ENCODE measurements at regions not wholly inside any gene's neighbourhood (a gene's known extent, or its start where the extent isn't known, plus 50 kb on each side); places are given as distances from the start of the nearest gene placed in this dataset.

DNA sequence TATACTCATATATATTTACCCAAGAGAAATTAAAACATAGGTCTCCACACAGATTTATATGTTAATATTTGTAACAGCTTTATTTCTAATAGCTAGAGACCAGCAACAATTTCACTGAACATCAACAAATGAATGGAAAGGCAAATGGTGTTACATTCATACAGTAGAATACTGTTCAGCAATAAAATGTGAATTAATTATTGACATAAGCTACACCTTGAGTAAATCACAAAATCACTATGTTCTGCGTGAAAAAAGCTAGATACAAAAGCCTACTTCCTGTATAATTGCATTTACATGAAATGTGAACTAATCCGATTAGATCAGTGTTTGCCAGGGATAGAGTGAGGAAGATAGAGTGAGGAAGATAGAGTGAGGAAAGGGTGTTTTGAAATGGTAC lies 945.7 kb downstream of the SQOR start:
- Histone ChIP-seq H3K79me2 (ENCODE audit: low read length) (no peaks in the 10 kb centered on the region), H3K4me1 (ENCODE audit: low read length) (no peaks in the 10 kb centered on the region), H3K4me2 (ENCODE audit: low read depth, low read length) (no peak overlapping the region), H3K9me2 (replicated peaks; ENCODE audit: insufficient read depth, low read length) (no peaks in the 10 kb centered on the region), H3K9ac (ENCODE audit: low read length) (no peak overlapping the region), H3K4me3 (ENCODE audit: low read length) (no peak overlapping the region), H2AFZ (ENCODE audit: low read length) (no peak overlapping the region), H3K36me3 (replicated peaks; ENCODE audit: insufficient read depth, low read length) (no peaks in the 10 kb centered on the region), H4K20me1 (ENCODE audit: insufficient read depth, low read length) (no peaks in the 10 kb centered on the region), H3K27me3 (replicated peaks; ENCODE audit: insufficient read depth, low read length) (no peaks in the 10 kb centered on the region), H3K27ac (ENCODE audit: low read length) (no peak overlapping the region), H3F3A (ENCODE audit: insufficient read depth, low read length) (no peaks in the 10 kb centered on the region), H3K9me3 (replicated peaks; ENCODE audit: insufficient read depth, low read length) (no peaks in the 10 kb centered on the region)
- TF ChIP-seq EZH2phosphoT487 (IDR thresholded peaks at IDR 0.05; ENCODE audit: low read length) (no peak), EZH2 (optimal IDR thresholded peaks at IDR 0.05; ENCODE audit: low read depth, low read length) (no peak)
- TF ChIP-seq, protein P1, sequence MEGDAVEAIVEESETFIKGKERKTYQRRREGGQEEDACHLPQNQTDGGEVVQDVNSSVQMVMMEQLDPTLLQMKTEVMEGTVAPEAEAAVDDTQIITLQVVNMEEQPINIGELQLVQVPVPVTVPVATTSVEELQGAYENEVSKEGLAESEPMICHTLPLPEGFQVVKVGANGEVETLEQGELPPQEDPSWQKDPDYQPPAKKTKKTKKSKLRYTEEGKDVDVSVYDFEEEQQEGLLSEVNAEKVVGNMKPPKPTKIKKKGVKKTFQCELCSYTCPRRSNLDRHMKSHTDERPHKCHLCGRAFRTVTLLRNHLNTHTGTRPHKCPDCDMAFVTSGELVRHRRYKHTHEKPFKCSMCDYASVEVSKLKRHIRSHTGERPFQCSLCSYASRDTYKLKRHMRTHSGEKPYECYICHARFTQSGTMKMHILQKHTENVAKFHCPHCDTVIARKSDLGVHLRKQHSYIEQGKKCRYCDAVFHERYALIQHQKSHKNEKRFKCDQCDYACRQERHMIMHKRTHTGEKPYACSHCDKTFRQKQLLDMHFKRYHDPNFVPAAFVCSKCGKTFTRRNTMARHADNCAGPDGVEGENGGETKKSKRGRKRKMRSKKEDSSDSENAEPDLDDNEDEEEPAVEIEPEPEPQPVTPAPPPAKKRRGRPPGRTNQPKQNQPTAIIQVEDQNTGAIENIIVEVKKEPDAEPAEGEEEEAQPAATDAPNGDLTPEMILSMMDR (IDR thresholded peaks at IDR 0.05; ENCODE audit: low read length) = no peak
- DNase-seq = no peak

DNA sequence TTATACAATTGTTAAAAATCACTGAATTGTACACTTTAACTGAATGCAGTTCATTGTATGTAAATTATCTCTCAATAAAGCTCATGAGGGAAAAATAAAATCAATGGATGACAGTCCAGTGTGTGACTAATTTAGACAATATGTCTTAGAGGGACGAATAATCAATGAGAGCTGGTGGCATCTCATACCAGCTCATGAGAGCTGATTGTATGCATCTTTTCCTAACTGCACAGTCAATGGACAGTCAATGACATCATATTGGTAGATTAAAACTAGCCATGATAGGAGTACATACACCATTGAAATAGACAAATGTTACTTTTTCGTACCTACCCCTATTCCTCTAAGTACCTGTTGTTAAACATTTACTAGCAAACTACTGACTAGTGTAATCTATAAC lies 946.1 kb downstream of the SQOR start:
- no peaks in the 10 kb centered on the region for H3K4me1 ChIP-seq (ENCODE audit: low read length)
- no peak overlapping the region for H3K27ac ChIP-seq (ENCODE audit: low read length)
- H3K9me3 ChIP-seq (replicated peaks; ENCODE audit: insufficient read depth, low read length) = no peaks in the 10 kb centered on the region
- H3K9ac ChIP-seq (ENCODE audit: low read length) = no peak overlapping the region
- H3K4me2 ChIP-seq (ENCODE audit: low read depth, low read length) = no peak overlapping the region
- H4K20me1 ChIP-seq (ENCODE audit: insufficient read depth, low read length) = no peaks in the 10 kb centered on the region
- H3K9me2 ChIP-seq (replicated peaks; ENCODE audit: insufficient read depth, low read length) = no peaks in the 10 kb centered on the region
- DNase-seq = no peak
- H3K27me3 ChIP-seq (replicated peaks; ENCODE audit: insufficient read depth, low read length) = no peaks in the 10 kb centered on the region
- no peaks in the 10 kb centered on the region for H3K79me2 ChIP-seq (ENCODE audit: low read length)
- H3K4me3 ChIP-seq (ENCODE audit: low read length) = no peak overlapping the region
- no peaks in the 10 kb centered on the region for H3F3A ChIP-seq (ENCODE audit: insufficient read depth, low read length)
- H2AFZ ChIP-seq (ENCODE audit: low read length) = no peak overlapping the region
- H3K36me3 ChIP-seq (replicated peaks; ENCODE audit: insufficient read depth, low read length) = no peaks in the 10 kb centered on the region
- TF ChIP-seq EZH2 (optimal IDR thresholded peaks at IDR 0.05; ENCODE audit: low read depth, low read length) = no peak
- TF ChIP-seq, protein P1 (IDR thresholded peaks at IDR 0.05; ENCODE audit: low read length) = no peak

DNA sequence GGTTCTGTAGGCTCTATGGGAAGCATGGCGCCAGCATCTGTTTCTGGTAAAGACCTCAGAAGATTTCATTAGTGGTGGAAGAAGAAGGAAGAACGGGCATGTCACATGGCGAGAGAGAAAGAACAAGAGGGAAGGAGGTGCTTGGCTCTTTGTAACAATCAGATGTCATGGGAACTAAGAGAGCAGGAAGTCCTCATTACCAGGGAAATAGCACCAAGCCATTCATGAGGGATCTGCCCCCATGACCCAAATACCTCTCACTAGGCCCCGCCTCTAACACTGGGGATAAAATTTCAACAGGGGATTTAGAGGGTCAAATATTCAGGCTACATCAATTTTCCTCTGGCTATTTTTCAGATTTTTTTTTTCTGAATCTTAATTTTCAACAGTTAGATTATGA lies 954.3 kb downstream of the SQOR start:
- Histone ChIP-seq H4K20me1 (ENCODE audit: insufficient read depth, low read length) (no peaks in the 10 kb centered on the region), H3K27me3 (replicated peaks; ENCODE audit: insufficient read depth, low read length) (no peaks in the 10 kb centered on the region), H3K4me1 (ENCODE audit: low read length) (no peaks in the 10 kb centered on the region), H2AFZ (ENCODE audit: low read length) (no peak overlapping the region), H3K27ac (ENCODE audit: low read length) (no peak overlapping the region), H3F3A (ENCODE audit: insufficient read depth, low read length) (no peaks in the 10 kb centered on the region), H3K9ac (ENCODE audit: low read length) (no peak overlapping the region), H3K9me2 (replicated peaks; ENCODE audit: insufficient read depth, low read length) (no peaks in the 10 kb centered on the region), H3K9me3 (replicated peaks; ENCODE audit: insufficient read depth, low read length) (no peaks in the 10 kb centered on the region), H3K36me3 (replicated peaks; ENCODE audit: insufficient read depth, low read length) (no peaks in the 10 kb centered on the region), H3K4me3 (ENCODE audit: low read length) (no peak overlapping the region), H3K4me2 (ENCODE audit: low read depth, low read length) (no peak overlapping the region), H3K79me2 (ENCODE audit: low read length) (no peaks in the 10 kb centered on the region)
- no peak for TF ChIP-seq EZH2 (optimal IDR thresholded peaks at IDR 0.05; ENCODE audit: low read depth, low read length)
- TF ChIP-seq, protein P1 (IDR thresholded peaks at IDR 0.05; ENCODE audit: low read length) = no peak
- TF ChIP-seq EZH2phosphoT487 (IDR thresholded peaks at IDR 0.05; ENCODE audit: low read length) = no peak
- DNase-seq = no peak

Data from MM.1S (cell line).